GM21515 (cell line): ENCODE measurements at regions not wholly inside any gene's neighbourhood (a gene's known extent, or its start where the extent isn't known, plus 50 kb on each side); places are given as distances from the start of the nearest gene placed in this dataset.

Experiments used
- ATAC-seq: cut with Tn5 transposase; IDR thresholded peaks from one replicate; pipeline ENCODE4 v1.9.1; 2021; ENCODE audit not compliant: unreplicated experiment

GRCh38 chr20:40414843-40415615, 274.0 kb downstream of the MAFB start:
- ATAC-seq = no peak

- ATAC-seq = no peak
These were observed 279.0 kb downstream of the MAFB start for GRCh38 chr20:40410028-40410427.

- no peak for ATAC-seq
These were observed 291.6 kb downstream of the MAFB start for GRCh38 chr20:40397467-40397866.

GRCh38 chr20:40393197-40394079, 295.6 kb downstream of the MAFB start:
- ATAC-seq = no peak

GRCh38 chr20:40390654-40391053, 298.4 kb downstream of the MAFB start:
- no peak for ATAC-seq

GRCh38 chr20:40370800-40371199, 318.2 kb downstream of the MAFB start:
- no peak for ATAC-seq

GRCh38 chr20:40368876-40369275, 320.2 kb downstream of the MAFB start:
- ATAC-seq = no peak

GRCh38 chr20:40361916-40362315, 327.1 kb downstream of the MAFB start:
- no peak for ATAC-seq

GRCh38 chr20:40359131-40359912, 329.7 kb downstream of the MAFB start:
- no peak for ATAC-seq

GRCh38 chr20:40354880-40355279, 334.2 kb downstream of the MAFB start:
- ATAC-seq = no peak

GRCh38 chr20:40343390-40343789, 345.6 kb downstream of the MAFB start:
- ATAC-seq = no peak

GRCh38 chr20:40341561-40341960, 347.5 kb downstream of the MAFB start:
- no peak for ATAC-seq

GRCh38 chr20:40339661-40340449, 349.2 kb downstream of the MAFB start:
- no peak for ATAC-seq

- no peak for ATAC-seq
These were observed 352.5 kb downstream of the MAFB start for GRCh38 chr20:40336533-40336932.

GRCh38 chr20:40335901-40336351, 353.1 kb downstream of the MAFB start:
- no peak for ATAC-seq

GRCh38 chr20:40335437-40335836, 353.6 kb downstream of the MAFB start:
- ATAC-seq = no peak

- no peak for ATAC-seq
These were observed 355.4 kb downstream of the MAFB start for GRCh38 chr20:40333591-40333990.

GRCh38 chr20:40331807-40332560, 357.1 kb downstream of the MAFB start:
- no peak for ATAC-seq

- ATAC-seq = no peak
These were observed 357.8 kb downstream of the MAFB start for GRCh38 chr20:40331249-40331648.

GRCh38 chr20:40329321-40329720, 359.7 kb downstream of the MAFB start:
- ATAC-seq = no peak
